ENCODE measurements at regions not wholly inside any gene's neighbourhood (a gene's known extent, or its start where the extent isn't known, plus 50 kb on each side); places are given as distances from the start of the nearest gene placed in this dataset.
"Not testable (repeated sequence)": the region's sequence is repeated elsewhere in the genome, so short reads cannot be mapped to it uniquely, and the experiment has no call there.

- not testable (repeated sequence) for TF ChIP-seq EZH2 (IDR thresholded peaks at IDR 0.05; ENCODE audit: borderline replicate concordance, low read length); CTCF (IDR thresholded peaks at IDR 0.05; ENCODE audit: low read length)
These were observed 224.3 kb downstream of the SHCBP1 start for GRCh38 chr16:46396883-46397270.
